Endothelial cell of umbilical vein (primary cell): ENCODE measurements at regions not wholly inside any gene's neighbourhood (a gene's known extent, or its start where the extent isn't known, plus 50 kb on each side); places are given as distances from the start of the nearest gene placed in this dataset.

Experiments used
- BruUV-seq: library from RNA; stranded (reverse); fragments of 400-500 nt; replicated peaks from 2 replicates; lab custom pipeline; 2021; lab: Mats Ljungman, UMichigan
- CTCF ChIA-PET: fragments of 300-600, 350-600 bp; sonication (Branson Sonifier 250); formaldehyde crosslinking; loops from one replicate; lab custom pipeline; 2021; ENCODE audit warnings: antibody characterized with exemption, inconsistent platforms; lab: Charles Lee
- POLR2A ChIA-PET: fragments of 300-600, 350-600 bp; sonication (Branson Sonifier 250); formaldehyde crosslinking; loops from one replicate; lab custom pipeline; 2021; ENCODE audit warnings: antibody characterized with exemption, inconsistent platforms; lab: Charles Lee
- DNase-seq: peaks from one replicate; pipeline ENCODE4 v3.0.0-alpha.2; 2011; ENCODE audit warnings: low read depth, low spot score
- FAIRE-seq: peaks from 2 replicates; lab custom pipeline; 2011; peaks lifted over from hg19 to GRCh38; lab: Jason Lieb, UNC
- H2AFZ ChIP-seq: 2 replicates; pipeline ENCODE4 v1.6.0; 2012; ENCODE audit warnings: low read depth, low read length, control low read depth, inconsistent platforms
- H3K27ac ChIP-seq: 2 replicates; pipeline ENCODE4 v1.5.1; 2011; ENCODE audit warnings: low read depth, mild to moderate bottlenecking, control low read depth, low read length, moderate library complexity; ENCODE audit not compliant: insufficient read depth
- H3K27me3 ChIP-seq, 2 experiments: 2 replicates each; pipeline versions ENCODE4 v1.6.0 to v1.6.1; 2011; ENCODE audit warnings: low read length in 2 of 2, mixed read lengths in 1 of 2; ENCODE audit not compliant: control insufficient read depth in 2 of 2, insufficient read depth in 2 of 2
- H3K36me3 ChIP-seq, 2 experiments: 2 replicates in 1 of 2; 3 replicates in 1 of 2; pipeline ENCODE4 v1.5.1; 2011; ENCODE audit warnings: low read length in 2 of 2, mild to moderate bottlenecking in 1 of 2, moderate library complexity in 1 of 2; ENCODE audit not compliant: control insufficient read depth in 2 of 2, insufficient read depth in 2 of 2; ENCODE audit errors: extremely low read depth in 1 of 2
- H3K4me1 ChIP-seq: 3 replicates; pipeline ENCODE4 v1.5.1; 2011; ENCODE audit warnings: mild to moderate bottlenecking, low read length; ENCODE audit not compliant: control insufficient read depth, insufficient read depth; ENCODE audit errors: extremely low read depth
- H3K4me2 ChIP-seq: 2 replicates; pipeline ENCODE4 v1.6.1; 2011; ENCODE audit warnings: low read length, control low read depth, mixed read lengths; ENCODE audit not compliant: insufficient read depth
- H3K4me3 ChIP-seq, 3 experiments: fragments of 200-600 bp in 1 of 3; sonication (generic), shearing (Covaris generic) in 1 of 3; replicated peaks in 1 of 3; 2 replicates each; pipeline ENCODE4 v1.5.1; 2011 to 2016; ENCODE audit warnings: control low read depth in 3 of 3, low read length in 3 of 3, mild to moderate bottlenecking in 2 of 3, inconsistent platforms in 1 of 3, low read depth in 1 of 3, moderate library complexity in 1 of 3; ENCODE audit not compliant: insufficient read depth in 1 of 3
- H3K79me2 ChIP-seq: 2 replicates; pipeline ENCODE4 v1.6.0; 2012; ENCODE audit warnings: low read length, inconsistent platforms; ENCODE audit not compliant: control insufficient read depth, insufficient read depth
- H3K9ac ChIP-seq: replicated peaks from 2 replicates; pipeline ENCODE3; 2011; ENCODE audit warnings: low read length, control low read depth; ENCODE audit not compliant: insufficient read depth; ENCODE audit errors: extremely low read depth
- H3K9me1 ChIP-seq: replicated peaks from 3 replicates; pipeline ENCODE4 v1.6.0; 2011; ENCODE audit warnings: mild to moderate bottlenecking, low read length; ENCODE audit not compliant: control insufficient read depth, insufficient read depth; ENCODE audit errors: extremely low read depth
- H3K9me3 ChIP-seq: replicated peaks from 2 replicates; pipeline ENCODE4 v1.5.1; 2012; ENCODE audit warnings: low read length, inconsistent platforms; ENCODE audit not compliant: control insufficient read depth, insufficient read depth
- H4K20me1 ChIP-seq: replicated peaks from 2 replicates; pipeline ENCODE3; 2011; ENCODE audit warnings: mild to moderate bottlenecking, low read length; ENCODE audit not compliant: control insufficient read depth, insufficient read depth; ENCODE audit errors: extremely low read depth
- EZH2 ChIP-seq: IDR thresholded peaks from 2 replicates; pipeline ENCODE4 v1.6.1; 2012; ENCODE audit warnings: borderline replicate concordance, low read depth, mild to moderate bottlenecking, moderate library complexity, low read length, inconsistent platforms; ENCODE audit not compliant: severe bottlenecking
- FOS ChIP-seq: IDR thresholded peaks from 2 replicates; pipeline ENCODE4 v1.6.1; 2011; ENCODE audit warnings: mild to moderate bottlenecking, low read length, moderate library complexity, borderline replicate concordance; ENCODE audit not compliant: insufficient read depth
- GATA2 ChIP-seq: IDR thresholded peaks from 2 replicates; pipeline ENCODE4 v1.7.0; 2011; ENCODE audit warnings: low read depth, mild to moderate bottlenecking, moderate library complexity, mixed read lengths, low read length; ENCODE audit not compliant: insufficient read length, insufficient read depth
- JUN ChIP-seq: IDR thresholded peaks from 2 replicates; pipeline ENCODE4 v1.6.1; 2011; ENCODE audit warnings: borderline replicate concordance, low read depth; ENCODE audit not compliant: insufficient read length, insufficient read depth
- MYC ChIP-seq: IDR thresholded peaks from one replicate; pipeline ENCODE4 v1.6.1; 2011; ENCODE audit warnings: mild to moderate bottlenecking, low read depth, low read length
- POLR2A ChIP-seq: IDR thresholded peaks from 2 replicates; pipeline ENCODE4 v1.6.1; 2012; ENCODE audit warnings: low read depth, mild to moderate bottlenecking, control low read depth, low read length
- POLR2AphosphoS5 ChIP-seq: IDR thresholded peaks from 2 replicates; pipeline ENCODE4 v1.6.1; 2012; ENCODE audit warnings: low read depth, mild to moderate bottlenecking, control low read depth, low read length, moderate library complexity; ENCODE audit not compliant: insufficient read depth
- dilution Hi-C: fragments of 300-500 bp; cut with MboI; formaldehyde crosslinking; loops from one replicate; pipeline ENCODE4 v1.15.0; 2019; ENCODE audit warnings: low sequenced_read_pairs; ENCODE audit not compliant: extremely low pct_ligation_motif_present
- intact Hi-C: fragments of 100-400 bp; cut with micrococcal nuclease; formaldehyde crosslinking; loops from one replicate; pipeline ENCODE4 v1.10.0; 2022
- TF ChIP-seq, protein P1 (sequence below): IDR thresholded peaks from 2 replicates; pipeline ENCODE4 v1.6.1; 2011; ENCODE audit not compliant: insufficient read depth, insufficient read length
- TF ChIP-seq, protein P2 (sequence below), 2 donors: IDR thresholded peaks; 1 replicate in 1 of 2; 2 replicates in 1 of 2; pipeline ENCODE4 v1.5.1; 2011; ENCODE audit warnings: low read length in 2 of 2, mild to moderate bottlenecking in 2 of 2, moderate library complexity in 2 of 2, control low read depth in 1 of 2, inconsistent platforms in 1 of 2, low read depth in 1 of 2; ENCODE audit not compliant: insufficient read depth in 1 of 2; ENCODE audit errors: extremely low read depth in 1 of 2

DNA sequence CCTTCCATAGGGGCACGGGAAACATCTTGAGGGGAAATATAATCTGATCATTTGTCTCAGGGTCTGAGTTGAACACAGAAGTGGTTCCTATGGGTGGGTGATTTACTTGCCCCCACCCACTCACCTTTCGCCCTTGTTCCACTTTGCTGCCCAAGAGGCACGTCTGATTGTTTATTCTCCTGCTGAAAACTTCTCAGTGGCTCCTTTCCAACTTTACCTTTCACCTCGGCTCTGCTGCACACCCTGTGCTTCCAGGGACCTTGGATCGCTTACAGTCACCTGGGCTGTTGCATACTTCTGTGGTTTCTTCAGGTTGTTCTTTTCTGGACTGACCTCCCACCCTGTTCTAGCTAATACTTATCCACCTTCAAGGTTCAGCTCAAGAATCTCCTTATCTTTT is 213.4 kb upstream of the JADE1 start:
- Histone ChIP-seq H3K27ac (no peak overlapping the region), H3K4me2 (no peak overlapping the region), H3K9ac (no peak overlapping the region), H4K20me1 (no peaks in the 10 kb centered on the region), H3K9me3 (no peaks in the 10 kb centered on the region), H3K36me3 (no peaks in the 10 kb centered on the region), H3K27me3 (no peaks in the 10 kb centered on the region), H3K4me3 (no peak overlapping the region), H3K4me1 (peaks cover 16% of the 10 kb centered on the region), H3K9me1 (no peaks in the 10 kb centered on the region), H3K79me2 (no peaks in the 10 kb centered on the region), H2AFZ (no peak overlapping the region)
- no peak for TF ChIP-seq MYC
- no peak for TF ChIP-seq FOS
- TF ChIP-seq, protein P1, sequence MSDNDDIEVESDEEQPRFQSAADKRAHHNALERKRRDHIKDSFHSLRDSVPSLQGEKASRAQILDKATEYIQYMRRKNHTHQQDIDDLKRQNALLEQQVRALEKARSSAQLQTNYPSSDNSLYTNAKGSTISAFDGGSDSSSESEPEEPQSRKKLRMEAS = no peak
- TF ChIP-seq, protein P2, sequence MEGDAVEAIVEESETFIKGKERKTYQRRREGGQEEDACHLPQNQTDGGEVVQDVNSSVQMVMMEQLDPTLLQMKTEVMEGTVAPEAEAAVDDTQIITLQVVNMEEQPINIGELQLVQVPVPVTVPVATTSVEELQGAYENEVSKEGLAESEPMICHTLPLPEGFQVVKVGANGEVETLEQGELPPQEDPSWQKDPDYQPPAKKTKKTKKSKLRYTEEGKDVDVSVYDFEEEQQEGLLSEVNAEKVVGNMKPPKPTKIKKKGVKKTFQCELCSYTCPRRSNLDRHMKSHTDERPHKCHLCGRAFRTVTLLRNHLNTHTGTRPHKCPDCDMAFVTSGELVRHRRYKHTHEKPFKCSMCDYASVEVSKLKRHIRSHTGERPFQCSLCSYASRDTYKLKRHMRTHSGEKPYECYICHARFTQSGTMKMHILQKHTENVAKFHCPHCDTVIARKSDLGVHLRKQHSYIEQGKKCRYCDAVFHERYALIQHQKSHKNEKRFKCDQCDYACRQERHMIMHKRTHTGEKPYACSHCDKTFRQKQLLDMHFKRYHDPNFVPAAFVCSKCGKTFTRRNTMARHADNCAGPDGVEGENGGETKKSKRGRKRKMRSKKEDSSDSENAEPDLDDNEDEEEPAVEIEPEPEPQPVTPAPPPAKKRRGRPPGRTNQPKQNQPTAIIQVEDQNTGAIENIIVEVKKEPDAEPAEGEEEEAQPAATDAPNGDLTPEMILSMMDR (IDR thresholded peaks at IDR 0.05; ENCODE audit: extremely low read depth in 1 of 2, insufficient read depth in 1 of 2, low read depth in 1 of 2, low read length in 2 of 2) = no peak
- no peak for TF ChIP-seq GATA2
- no peak for TF ChIP-seq POLR2AphosphoS5
- ChIA-PET CTCF (no interaction called here), POLR2A (no interaction called here)
- dilution Hi-C loops = no loop called here
- DNase-seq (no peak), FAIRE-seq (no peak)
- no TSS peak for BruUV-seq
- intact Hi-C loops = no loop called here

DNA sequence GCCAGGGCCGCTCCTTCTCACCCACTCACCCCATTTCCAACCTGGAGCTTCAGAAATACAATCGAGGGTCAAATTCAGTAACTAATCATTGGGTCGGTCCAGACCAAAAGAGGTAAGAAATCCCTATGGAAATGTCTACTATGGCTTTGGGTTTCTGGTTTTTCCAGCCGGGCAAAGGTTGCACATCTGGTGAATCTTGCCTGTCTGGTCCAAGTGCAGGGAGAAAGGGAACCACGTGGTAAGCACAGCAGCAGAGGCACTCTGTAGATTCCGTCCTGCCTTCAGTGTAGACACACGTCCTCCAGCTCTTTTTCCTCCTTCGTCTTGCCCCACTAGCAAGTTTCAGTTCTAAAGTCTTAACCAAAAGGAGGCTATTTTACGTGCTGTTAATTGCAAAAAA is 218.0 kb upstream of the JADE1 start:
- CTCF ChIA-PET = interaction anchor here (1.4 kb wide), 1 partner anchor 9 kb away, joined by 8 read pairs; no protein-coding TSS in a partner anchor

More for the DNA sequence above, 218.0 kb upstream of the JADE1 start:
- H3K4me1 ChIP-seq = no peaks in the 10 kb centered on the region
- H3K36me3 ChIP-seq = no peaks in the 10 kb centered on the region
- no peak overlapping the region for H3K4me2 ChIP-seq
- H3K9ac ChIP-seq = no peak overlapping the region
- no peaks in the 10 kb centered on the region for H3K9me1 ChIP-seq
- no peaks in the 10 kb centered on the region for H3K27me3 ChIP-seq
- BruUV-seq = no TSS peak
- intact Hi-C loops (no loop called here), dilution Hi-C loops (no loop called here)
- TF ChIP-seq EZH2 (no peak), POLR2A (no peak), GATA2 (no peak), MYC (no peak), JUN (no peak), FOS (no peak), POLR2AphosphoS5 (no peak)
- TF ChIP-seq, protein P2 (IDR thresholded peaks at IDR 0.05; ENCODE audit: extremely low read depth in 1 of 2, insufficient read depth in 1 of 2, low read depth in 1 of 2, low read length in 2 of 2) = no peak
- TF ChIP-seq, protein P1 = no peak
- H2AFZ ChIP-seq = no peak overlapping the region
- no peaks in the 10 kb centered on the region for H3K79me2 ChIP-seq
- H3K4me3 ChIP-seq = no peak overlapping the region
- no peaks in the 10 kb centered on the region for H4K20me1 ChIP-seq
- no peaks in the 10 kb centered on the region for H3K9me3 ChIP-seq
- DNase-seq (no peak), FAIRE-seq (no peak)
- POLR2A ChIA-PET = no interaction called here
- no peak overlapping the region for H3K27ac ChIP-seq
